ENCODE measurements at regions not wholly inside any gene's neighbourhood (a gene's known extent, or its start where the extent isn't known, plus 50 kb on each side); places are given as distances from the start of the nearest gene placed in this dataset.
A peak's percentile ranks its signal among the peaks of the same experiment; 100 is the strongest.

DNA sequence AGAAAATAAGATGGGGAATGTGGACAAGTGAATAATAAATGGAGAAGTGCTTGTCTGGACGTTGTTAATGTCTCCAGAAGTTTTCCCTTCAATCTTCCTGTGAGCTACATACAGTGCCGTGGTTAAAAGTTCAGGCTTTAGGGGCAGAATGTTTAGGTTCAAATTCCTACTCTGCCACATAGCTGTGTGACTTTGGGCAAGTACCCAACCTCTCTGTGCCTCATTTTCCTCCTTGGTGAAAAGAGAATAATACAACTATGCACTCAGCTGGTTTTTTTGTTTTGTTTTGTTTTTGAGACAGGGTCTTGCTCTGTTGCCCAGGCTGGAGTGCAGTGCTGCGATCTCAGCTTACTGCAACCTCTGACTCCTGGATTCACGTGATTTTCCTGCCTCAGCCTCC lies 143.5 kb downstream of the CHIC2 start:
- DNase-seq: no peak

GRCh38 chr4:53920116-53920515 lies 144.3 kb downstream of the CHIC2 start:
- no peak for DNase-seq

GRCh38 chr4:53919535-53919934 lies 144.9 kb downstream of the CHIC2 start:
- DNase-seq: no peak

DNA sequence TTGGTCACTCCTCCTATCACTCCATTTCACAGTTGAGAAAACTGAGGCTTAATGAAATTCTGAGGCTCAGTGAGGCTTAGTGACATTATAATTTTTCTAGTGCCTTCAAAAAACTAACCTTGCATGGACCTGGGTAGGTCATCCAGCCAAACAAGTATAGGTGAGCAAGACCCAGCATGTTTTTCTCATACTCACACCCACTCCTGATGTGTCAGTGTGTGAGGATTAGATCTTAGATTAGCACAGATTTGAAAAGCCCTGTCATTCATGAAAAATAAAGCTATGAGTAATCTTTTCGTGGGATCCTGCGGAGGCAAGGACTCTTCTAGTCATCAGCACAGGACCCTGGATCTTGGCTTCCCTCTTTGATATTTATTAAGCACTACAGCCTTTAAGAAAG lies 146.7 kb downstream of the CHIC2 start:
- no peak for DNase-seq

GRCh38 chr4:53916431-53916889 lies 147.9 kb downstream of the CHIC2 start:
- peak in 1 of 3 donors; percentile 38 for DNase-seq

DNA sequence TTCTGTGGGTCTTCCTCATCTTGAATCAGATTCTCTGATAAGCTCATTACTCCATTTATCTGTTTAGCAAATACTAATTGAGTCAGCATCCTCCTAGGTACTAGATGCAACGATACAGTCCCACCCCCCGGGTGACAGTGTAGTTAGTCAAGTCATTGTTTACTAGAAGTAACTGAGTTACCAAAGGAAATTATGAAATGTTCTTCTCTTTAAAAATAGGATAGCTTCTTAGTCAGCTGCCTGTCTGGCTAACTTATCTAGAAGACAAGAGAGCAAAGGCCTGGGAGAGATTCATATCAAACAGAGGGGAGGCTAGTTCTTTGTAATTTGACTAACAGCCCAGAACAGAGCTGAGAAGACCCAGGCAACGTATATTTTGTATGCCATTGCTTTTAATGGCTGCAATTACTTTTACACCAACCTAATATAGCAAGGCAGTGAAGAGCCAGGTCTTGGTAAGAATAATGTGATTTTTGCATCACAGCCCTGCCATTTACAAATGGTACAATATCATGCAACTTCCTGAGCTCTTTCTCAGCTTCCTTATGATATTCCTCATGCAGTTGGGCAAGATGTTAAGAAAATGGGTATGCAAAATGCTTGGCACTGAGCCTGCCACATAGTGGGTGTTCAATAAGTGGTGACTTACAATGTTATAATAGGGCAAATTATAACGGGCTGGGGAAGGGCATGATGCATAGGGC lies 149.9 kb downstream of the CHIC2 start:
- no peak for DNase-seq

DNA sequence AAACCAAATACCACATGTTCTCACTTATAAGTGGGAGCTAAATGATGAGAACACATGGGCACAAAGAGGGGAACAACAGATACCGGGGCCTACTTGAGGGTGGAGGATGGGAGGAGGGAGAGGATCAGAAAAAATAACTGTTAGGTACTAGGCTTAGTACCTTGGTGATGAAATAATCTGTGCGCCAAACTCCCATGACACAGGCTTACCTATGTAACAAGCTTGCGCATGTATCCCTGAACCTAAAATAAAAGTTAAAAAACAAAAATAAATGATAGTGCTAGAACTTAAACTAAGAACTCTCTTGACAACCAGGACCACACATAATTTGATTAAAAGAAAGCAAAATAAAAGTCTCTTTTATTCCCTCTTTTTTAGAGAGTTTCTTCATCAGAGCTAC lies 150.6 kb downstream of the CHIC2 start:
- no peak for DNase-seq

DNA sequence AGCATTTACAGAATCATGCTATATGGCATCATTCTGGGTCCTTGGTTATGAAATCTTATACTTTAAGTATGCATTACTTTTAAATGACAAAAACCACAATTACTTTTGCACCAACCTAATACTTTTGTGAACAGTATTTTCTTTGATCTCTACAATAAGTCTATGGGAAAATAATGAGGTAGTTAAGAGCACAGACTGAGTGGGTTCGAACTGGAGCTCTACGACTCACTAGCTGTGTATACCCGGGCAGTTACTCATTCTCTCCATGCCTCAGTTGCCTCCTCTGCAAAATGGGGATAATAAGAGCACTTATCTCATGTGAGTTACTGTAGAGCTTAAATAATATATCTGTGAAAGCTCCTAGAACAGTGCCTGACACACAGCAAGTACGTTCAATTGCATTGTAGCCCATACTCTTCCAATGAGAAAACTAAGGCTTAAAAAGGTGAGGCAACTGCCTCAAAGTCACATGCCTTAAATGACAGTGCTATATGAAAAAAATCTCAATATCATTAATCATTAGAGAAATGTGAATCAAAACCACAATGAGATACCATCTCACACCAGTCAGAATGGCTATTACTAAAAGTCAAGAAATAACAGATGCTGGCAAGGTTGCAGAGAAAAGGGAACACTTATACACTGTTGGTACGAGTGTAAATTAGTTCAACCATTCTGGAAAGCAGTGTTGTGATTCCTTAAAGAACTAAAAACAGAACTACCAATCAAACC lies 151.5 kb downstream of the CHIC2 start:
- no peak for DNase-seq

- DNase-seq: peak; percentile 73 to 89 (median 86)
Measured at GRCh38 chr4:53908661-53909078, 155.7 kb downstream of the CHIC2 start.

GRCh38 chr4:53907772-53908171 lies 156.6 kb downstream of the CHIC2 start:
- no peak for DNase-seq

DNA sequence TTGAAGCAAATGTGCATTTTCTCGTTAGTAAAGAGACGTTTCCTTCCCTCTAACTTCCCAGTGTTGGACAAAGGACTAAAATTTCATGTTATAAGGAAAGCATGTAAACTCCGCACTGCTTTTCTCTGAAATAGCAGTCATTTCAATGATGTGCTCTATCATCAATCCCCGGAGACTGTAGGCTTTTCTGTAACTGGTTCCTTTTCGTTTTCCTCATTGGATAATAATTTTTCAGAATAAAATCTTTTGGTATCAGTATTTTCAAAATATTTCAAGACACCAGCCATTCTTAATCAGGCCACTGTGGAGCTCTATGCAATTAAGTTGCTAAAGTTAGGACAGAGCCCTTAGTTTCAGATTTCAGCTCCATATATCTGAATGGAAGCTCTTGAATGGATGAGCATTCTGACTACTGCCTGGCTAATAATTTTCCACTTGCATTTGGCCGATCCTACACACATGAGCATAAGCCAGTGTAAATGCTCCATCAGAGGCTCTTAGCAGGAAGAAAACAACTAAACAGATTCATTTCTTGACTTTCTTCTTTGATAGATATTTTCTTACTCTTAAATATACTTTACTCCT lies 157.7 kb downstream of the CHIC2 start:
- peak in 2 of 3 donors; percentile 50 to 71 for DNase-seq

DNA sequence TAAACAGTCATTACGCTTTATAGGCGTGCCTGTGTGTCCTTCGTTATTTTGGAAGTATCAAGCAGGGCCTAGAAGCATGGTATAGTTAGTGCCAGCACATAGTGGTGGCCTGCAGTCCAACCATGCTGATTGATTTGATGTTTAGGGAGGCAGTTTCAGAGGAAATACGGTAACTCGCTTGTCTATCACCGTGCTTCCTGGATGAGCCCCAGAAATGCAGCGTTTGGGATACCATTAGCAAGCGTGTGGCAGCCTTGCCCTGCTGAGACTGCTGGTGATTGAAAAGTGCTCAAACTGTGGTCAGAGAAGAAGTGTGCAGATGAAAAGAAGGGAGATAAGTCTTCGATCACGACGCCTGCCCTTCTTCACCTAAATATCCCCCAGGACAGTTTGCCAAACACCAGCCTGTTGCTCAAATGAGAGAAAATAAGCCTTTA lies 158.4 kb downstream of the CHIC2 start:
- DNase-seq: peak; percentile 68 to 90 (median 71)

GRCh38 chr4:53905276-53905940 lies 159.0 kb downstream of the CHIC2 start:
- DNase-seq: no peak

DNA sequence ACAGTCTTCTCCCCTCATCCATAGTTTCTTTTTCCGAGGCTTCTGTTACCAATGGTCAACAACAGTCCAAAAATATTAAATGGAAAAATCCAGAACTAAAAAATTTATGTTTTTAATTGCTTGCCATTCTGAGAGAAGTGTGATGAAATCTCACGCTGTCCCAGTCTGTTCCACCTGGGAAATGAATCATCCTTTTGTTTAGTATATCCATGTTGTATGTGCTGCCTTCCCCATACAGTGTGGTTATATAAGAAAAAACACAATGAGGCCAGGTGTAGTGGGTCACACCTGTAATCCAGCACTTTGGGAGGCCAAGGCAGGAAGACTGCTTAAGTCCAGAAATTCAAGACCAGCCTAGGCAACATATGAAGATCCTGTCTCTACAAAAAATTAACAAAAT lies 161.6 kb downstream of the CHIC2 start:
- no peak for DNase-seq

DNA sequence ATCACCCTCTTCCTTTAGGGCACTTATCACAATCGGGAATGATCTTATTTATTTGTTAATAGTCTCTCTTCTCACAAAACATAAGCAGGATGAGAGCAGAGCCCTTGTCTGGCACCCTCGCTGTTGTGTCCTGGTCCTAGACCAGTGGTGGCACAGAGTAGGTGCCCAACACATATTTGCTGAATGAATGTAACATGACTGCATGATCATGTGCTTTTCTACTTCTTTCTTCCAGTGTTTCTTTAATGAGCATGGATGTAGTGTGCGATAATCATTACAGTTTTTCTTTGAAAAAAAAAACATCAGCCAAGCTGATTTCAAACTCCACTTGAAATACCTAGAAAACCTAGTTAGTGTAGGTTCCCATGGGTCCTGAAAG lies 164.1 kb downstream of the CHIC2 start:
- no peak for DNase-seq

DNA sequence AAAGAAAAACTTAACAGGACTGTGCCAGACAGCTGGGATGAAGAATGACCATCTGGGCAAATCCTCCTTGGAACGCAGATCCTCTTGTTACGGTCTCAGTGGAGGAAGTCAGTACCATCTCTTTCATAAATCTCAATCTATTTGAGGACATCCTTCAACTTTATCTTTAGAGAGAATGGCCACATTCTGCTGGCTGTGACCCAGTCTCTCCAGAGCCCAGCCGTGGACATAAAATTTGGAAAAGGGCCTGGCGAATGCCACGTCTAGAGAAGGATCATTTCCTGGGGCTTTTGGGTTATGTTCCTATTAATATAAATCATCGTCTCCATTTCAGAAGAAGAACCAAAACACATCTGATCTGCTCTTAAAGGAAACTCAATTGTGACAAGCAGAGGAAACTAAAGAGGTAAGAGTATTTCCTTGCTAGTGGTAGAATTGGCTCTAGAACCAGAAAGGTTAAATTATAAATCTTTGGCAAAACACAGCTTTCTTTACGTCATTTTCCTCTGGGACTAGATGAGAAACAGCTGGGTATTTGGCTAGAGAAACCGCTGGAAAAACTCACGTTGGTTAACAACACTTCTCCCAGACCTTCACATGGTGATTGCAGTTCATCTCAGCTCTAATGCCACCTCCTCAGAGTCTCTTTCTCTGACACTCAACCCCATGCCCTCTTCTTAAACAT lies 164.7 kb downstream of the CHIC2 start:
- DNase-seq: peak; percentile 71 to 87 (median 76)

GRCh38 chr4:53895137-53895536 lies 169.3 kb downstream of the CHIC2 start:
- no peak for DNase-seq

DNA sequence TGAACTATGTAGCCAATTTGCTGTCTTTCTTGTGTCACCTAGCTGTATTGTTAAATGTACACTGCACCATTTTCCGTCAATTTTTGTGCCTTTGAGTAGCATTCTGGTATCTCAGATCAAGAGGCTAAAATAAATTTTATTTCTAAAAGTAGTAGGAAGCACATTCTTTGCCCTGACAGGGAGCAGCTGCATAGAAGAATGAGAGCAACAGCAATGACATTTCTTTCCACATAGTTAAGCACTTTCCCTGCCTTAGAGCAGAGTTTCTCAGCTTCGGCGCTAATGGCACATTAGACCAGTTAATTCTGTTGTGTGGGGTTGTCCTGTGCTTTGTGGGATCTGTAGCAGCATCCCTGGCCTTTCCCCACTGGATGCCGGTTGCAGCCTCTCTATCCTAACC lies 173.9 kb downstream of the CHIC2 start:
- peak in 1 of 3 donors; percentile 21 for DNase-seq

- DNase-seq: peak in 2 of 3 donors; percentile 47 to 79
Measured at GRCh38 chr4:53889326-53890055, 174.9 kb downstream of the CHIC2 start.

DNA sequence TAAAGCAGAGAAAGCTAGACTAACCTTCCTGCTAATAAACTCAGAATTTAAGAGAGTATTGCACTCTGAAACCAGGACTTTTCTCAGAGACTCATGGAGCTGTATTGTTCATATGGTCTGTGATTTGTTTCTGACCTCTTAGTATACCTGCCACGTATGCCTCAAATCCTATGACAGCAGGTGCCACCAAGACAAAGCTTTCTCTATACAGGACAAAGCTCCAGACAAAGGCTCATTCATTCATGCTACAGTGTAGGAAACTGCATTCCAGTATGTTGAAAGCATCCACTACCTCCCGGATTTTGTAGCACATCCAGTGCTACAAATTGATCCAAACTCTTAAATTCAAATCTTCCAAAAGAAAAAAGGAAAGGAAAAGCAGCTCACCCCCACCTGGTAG lies 178.3 kb downstream of the CHIC2 start:
- DNase-seq: peak in 1 of 3 donors; percentile 12

GRCh38 chr4:53885668-53886067 lies 178.7 kb downstream of the CHIC2 start:
- no peak for DNase-seq

Data from muscle of back (tissue), 3 donors.